Right atrium auricular region (tissue), 2 donors: ENCODE measurements at regions not wholly inside any gene's neighbourhood (a gene's known extent, or its start where the extent isn't known, plus 50 kb on each side); places are given as distances from the start of the nearest gene placed in this dataset.
"Not testable (repeated sequence)": the region's sequence is repeated elsewhere in the genome, so short reads cannot be mapped to it uniquely, and the experiment has no call there.

Experiments used
- DNase-seq: peaks from one replicate; pipeline ENCODE4 v3.0.0-alpha.2; 2019; ENCODE audit warnings: low spot score
- H3K27ac ChIP-seq, 2 donors: fragments of 200-600 bp; sonication (generic); 1 replicate in 1 of 2; 2 replicates in 1 of 2; pipeline ENCODE4 v1.5.1; 2016 to 2019
- H3K27me3 ChIP-seq, 2 donors: fragments of 200-600 bp; sonication (generic); one replicate each; pipeline versions ENCODE4 v1.5.1 to v1.6.0; 2017 to 2019
- H3K36me3 ChIP-seq: fragments of 200-600 bp; sonication (generic); one replicate; pipeline ENCODE4 v1.5.1; 2016
- H3K4me1 ChIP-seq, 2 donors: fragments of 200-600 bp; sonication (generic); one replicate each; pipeline versions ENCODE4 v1.5.1 to v1.6.0; 2017 to 2019
- H3K4me3 ChIP-seq, 2 donors: fragments of 200-600 bp; sonication (generic); 1 replicate in 1 of 2; 2 replicates in 1 of 2; pipeline ENCODE4 v1.5.1; 2017 to 2019; ENCODE audit warnings: mild to moderate bottlenecking in 1 of 2, moderate library complexity in 1 of 2
- H3K9me3 ChIP-seq, 2 donors: fragments of 200-600 bp; sonication (generic); one replicate each; pipeline ENCODE4 v1.5.1; 2019
- TF ChIP-seq, protein P1 (sequence below), 2 donors: fragments of 200-600 bp; sonication (generic); IDR thresholded peaks; one replicate each; pipeline ENCODE4 v1.5.1; 2019; ENCODE audit warnings: antibody characterized with exemption in 2 of 2

GRCh38 chr17:26996146-26996916 lies 297.6 kb upstream of the WSB1 start:
- H3K4me1 ChIP-seq, H3K4me3 ChIP-seq, H3K36me3 ChIP-seq, H3K9me3 ChIP-seq, H3K27me3 ChIP-seq, DNase-seq, H3K27ac ChIP-seq: not testable (repeated sequence)

- not testable (repeated sequence) for H3K4me1 ChIP-seq, DNase-seq, H3K4me3 ChIP-seq, H3K36me3 ChIP-seq, H3K9me3 ChIP-seq, H3K27ac ChIP-seq, H3K27me3 ChIP-seq
These were observed 286.0 kb upstream of the WSB1 start for GRCh38 chr17:27007734-27008531.

DNA sequence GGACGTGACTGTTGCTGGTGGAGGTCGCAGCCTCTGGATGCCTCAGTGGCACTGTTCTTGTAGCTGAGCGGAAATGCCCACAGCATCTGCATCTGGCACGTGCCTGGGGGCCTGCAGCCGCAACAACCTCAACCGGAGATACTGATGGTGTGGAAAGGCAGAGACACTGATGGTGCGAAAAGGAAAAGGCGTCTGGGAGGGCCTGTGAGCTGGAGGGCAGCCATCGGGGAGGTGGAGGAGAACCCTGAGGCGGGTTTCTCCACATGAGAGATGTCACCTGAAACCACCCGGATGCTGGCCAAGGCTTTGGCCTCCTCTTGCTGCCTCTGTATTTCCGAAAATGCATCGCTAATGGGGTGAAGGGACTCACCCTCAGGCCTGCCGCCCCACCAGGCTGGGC lies 284.8 kb upstream of the WSB1 start:
- no peak for DNase-seq
- Histone ChIP-seq H3K4me1 (no peaks in the 10 kb centered on the region), H3K9me3 (no peaks in the 10 kb centered on the region), H3K4me3 (no peak overlapping the region), H3K27me3 (no peaks in the 10 kb centered on the region), H3K36me3 (no peaks in the 10 kb centered on the region), H3K27ac (no peak overlapping the region)
- TF ChIP-seq, protein P1, sequence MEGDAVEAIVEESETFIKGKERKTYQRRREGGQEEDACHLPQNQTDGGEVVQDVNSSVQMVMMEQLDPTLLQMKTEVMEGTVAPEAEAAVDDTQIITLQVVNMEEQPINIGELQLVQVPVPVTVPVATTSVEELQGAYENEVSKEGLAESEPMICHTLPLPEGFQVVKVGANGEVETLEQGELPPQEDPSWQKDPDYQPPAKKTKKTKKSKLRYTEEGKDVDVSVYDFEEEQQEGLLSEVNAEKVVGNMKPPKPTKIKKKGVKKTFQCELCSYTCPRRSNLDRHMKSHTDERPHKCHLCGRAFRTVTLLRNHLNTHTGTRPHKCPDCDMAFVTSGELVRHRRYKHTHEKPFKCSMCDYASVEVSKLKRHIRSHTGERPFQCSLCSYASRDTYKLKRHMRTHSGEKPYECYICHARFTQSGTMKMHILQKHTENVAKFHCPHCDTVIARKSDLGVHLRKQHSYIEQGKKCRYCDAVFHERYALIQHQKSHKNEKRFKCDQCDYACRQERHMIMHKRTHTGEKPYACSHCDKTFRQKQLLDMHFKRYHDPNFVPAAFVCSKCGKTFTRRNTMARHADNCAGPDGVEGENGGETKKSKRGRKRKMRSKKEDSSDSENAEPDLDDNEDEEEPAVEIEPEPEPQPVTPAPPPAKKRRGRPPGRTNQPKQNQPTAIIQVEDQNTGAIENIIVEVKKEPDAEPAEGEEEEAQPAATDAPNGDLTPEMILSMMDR (IDR thresholded peaks at IDR 0.05), result no peak

DNA sequence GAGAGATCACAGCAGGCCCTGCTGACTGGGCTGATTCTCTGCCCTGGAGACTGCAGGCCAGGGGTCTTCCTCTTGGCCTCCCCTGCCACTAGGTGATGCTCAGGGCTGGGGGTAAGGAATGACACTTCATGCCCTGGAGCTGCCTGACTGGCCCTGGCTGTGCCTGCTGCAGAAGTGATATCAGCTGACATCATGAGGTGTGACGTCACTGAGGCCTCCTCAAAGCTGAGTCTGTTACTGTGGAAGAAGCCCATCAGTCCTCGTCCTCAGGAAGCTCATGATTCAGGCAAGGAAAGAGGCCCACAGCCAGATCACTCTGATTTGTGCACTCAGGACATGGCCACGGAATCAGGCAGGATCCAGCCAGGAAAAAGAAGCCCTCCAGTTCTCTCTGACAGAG lies 283.8 kb upstream of the WSB1 start:
- not testable (repeated sequence) for H3K9me3 ChIP-seq, H3K4me3 ChIP-seq, DNase-seq, H3K4me1 ChIP-seq, H3K27ac ChIP-seq, H3K36me3 ChIP-seq, H3K27me3 ChIP-seq

DNA sequence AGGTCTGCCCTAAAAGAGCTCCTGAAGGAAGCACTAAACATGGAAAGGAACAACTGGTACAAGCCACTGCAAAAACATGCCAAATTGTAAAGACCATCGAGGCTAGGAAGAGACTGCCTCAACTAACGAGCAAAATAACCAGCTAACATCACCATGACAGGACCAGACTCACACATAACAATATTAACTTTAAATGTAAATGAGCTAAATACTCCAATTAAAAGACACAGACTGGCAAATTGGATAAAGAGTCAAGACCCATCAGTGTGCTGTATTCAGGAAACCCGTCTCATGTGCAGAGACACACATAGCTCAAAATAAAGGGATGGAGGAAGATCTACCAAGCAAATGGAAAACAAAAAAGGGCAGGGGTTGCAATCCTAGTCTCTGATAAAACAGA lies 263.4 kb upstream of the WSB1 start:
- H3K27ac ChIP-seq, H3K4me3 ChIP-seq, H3K4me1 ChIP-seq, DNase-seq, H3K27me3 ChIP-seq, H3K36me3 ChIP-seq: not testable (repeated sequence)
- H3K9me3 ChIP-seq, result peaks cover 0 to 17% of the 10 kb centered on the region in 2 donors

- Histone ChIP-seq H3K4me1 (no peaks in the 10 kb centered on the region), H3K27ac (no peak overlapping the region), H3K4me3 (no peak overlapping the region), H3K36me3 (no peaks in the 10 kb centered on the region), H3K9me3 (no peaks in the 10 kb centered on the region), H3K27me3 (no peaks in the 10 kb centered on the region)
- DNase-seq, result no peak
- TF ChIP-seq, protein P1 (IDR thresholded peaks at IDR 0.05), result no peak
These were observed 255.2 kb upstream of the WSB1 start for GRCh38 chr17:27038676-27039075.

DNA sequence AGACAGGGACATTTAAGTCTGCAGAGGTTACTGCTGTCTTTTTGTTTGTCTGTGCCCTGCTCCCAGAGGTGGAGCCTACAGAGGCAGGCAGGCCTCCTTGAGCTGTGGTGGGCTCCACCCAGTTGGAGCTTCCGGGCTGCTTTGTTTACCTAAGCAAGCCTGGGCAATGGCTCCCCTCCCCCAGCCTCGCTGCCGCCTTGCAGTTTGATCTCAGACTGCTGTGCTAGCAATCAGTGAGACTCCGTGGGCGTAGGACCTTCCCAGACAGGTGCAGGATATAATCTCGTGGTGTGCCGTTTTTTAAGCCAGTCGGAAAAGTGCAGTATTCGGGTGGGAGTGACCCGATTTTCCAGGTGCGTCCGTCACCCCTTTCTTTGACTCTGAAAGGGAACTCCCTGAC lies 248.9 kb upstream of the WSB1 start:
- not testable (repeated sequence) for DNase-seq, H3K9me3 ChIP-seq, H3K4me3 ChIP-seq, H3K27me3 ChIP-seq, H3K4me1 ChIP-seq, H3K36me3 ChIP-seq, H3K27ac ChIP-seq

DNA sequence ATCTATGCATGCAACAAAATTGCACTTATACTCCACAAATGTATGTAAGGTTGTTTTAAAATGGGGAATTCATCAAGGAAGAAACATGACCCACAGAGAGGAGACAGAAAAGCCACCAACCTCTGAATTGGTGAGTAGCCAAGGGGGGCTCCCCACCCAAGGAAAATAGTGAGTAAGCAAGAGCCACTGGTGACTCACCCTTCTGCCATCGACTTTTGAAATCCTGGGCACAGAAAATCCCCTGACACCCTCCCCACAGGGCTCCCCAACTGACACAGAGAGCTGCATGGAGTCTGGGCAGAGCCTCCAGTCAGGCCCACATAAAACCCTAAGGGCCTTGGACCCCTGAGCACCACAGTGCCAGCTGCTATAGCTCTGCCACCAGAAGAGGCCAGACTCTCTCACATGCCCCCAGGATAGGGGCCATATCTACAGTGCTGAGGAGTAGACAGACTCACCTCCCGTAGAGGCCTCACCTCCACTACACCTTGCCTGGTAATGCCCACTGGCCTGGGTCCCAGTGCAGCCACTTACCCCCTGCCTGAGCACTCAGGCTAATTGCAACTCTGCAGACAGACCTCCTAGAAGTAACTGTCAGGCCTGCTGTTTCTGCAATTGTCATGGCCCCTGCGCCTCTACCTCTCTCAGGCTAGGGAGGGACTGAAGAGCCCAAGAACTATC lies 244.7 kb upstream of the WSB1 start:
- Histone ChIP-seq H3K4me1 (no peaks in the 10 kb centered on the region), H3K9me3 (peaks cover 0 to 6% of the 10 kb centered on the region in 2 donors), H3K36me3 (no peaks in the 10 kb centered on the region), H3K27ac (no peak overlapping the region), H3K4me3 (no peak overlapping the region), H3K27me3 (no peaks in the 10 kb centered on the region)
- no peak for DNase-seq
- TF ChIP-seq, protein P1 (IDR thresholded peaks at IDR 0.05), result no peak
